ENCODE measurements at regions not wholly inside any gene's neighbourhood (a gene's known extent, or its start where the extent isn't known, plus 50 kb on each side); places are given as distances from the start of the nearest gene placed in this dataset.
"Not testable (repeated sequence)": the region's sequence is repeated elsewhere in the genome, so short reads cannot be mapped to it uniquely, and the experiment has no call there.

- H3K36me3 ChIP-seq (ENCODE audit: insufficient read depth, low read length); H3K4me2 ChIP-seq (ENCODE audit: insufficient read depth, low read length); H3K9ac ChIP-seq (ENCODE audit: low read depth, low read length); H3K9me3 ChIP-seq (ENCODE audit: insufficient read depth, low read length, severe bottlenecking); H2AFZ ChIP-seq (ENCODE audit: low read depth, low read length); H3K4me1 ChIP-seq (ENCODE audit: insufficient read depth, low read length); H3K27ac ChIP-seq (ENCODE audit: low read length); H4K20me1 ChIP-seq (ENCODE audit: insufficient read depth, low read length); H3K4me3 ChIP-seq (ENCODE audit: low read depth in 1 of 2, low read length in 2 of 2); H3K27me3 ChIP-seq (ENCODE audit: insufficient read depth, low read length, poor library complexity); H3K79me2 ChIP-seq (ENCODE audit: insufficient read depth, low read length): not testable (repeated sequence)
- ATAC-seq (ENCODE audit: insufficient read depth, low read depth) (peak; percentile 76), DNase-seq (peak; percentile 32)
Measured at GRCh38 chr7:150193866-150194265, 129.3 kb upstream of the LRRC61 start.
